T-cell (primary cell): ENCODE measurements at regions not wholly inside any gene's neighbourhood (a gene's known extent, or its start where the extent isn't known, plus 50 kb on each side); places are given as distances from the start of the nearest gene placed in this dataset.

Experiments used
- ATAC-seq, 4 experiments: fragments of 200-7000 bp in 3 of 4; fragments of 150-1000 bp in 1 of 4; cut with Tn5 transposase; replicated peaks in 1 of 4; 1 replicate in 3 of 4; 2 replicates in 1 of 4; pipeline ENCODE4 v1.10.0; 2021; ENCODE audit warnings: moderate library complexity in 3 of 4, mild to moderate bottlenecking in 2 of 4, moderate number of reproducible peaks in 1 of 4
- CTCF ChIA-PET, 2 donors: fragments of 300-600 bp; sonication (Branson Sonifier 250); formaldehyde crosslinking; loops; one replicate each; lab custom pipeline; 2022; ENCODE audit warnings: antibody characterized with exemption in 2 of 2; lab: Charles Lee
- POLR2A ChIA-PET, 2 donors: fragments of 300-600 bp; sonication (Branson Sonifier 250); formaldehyde crosslinking; loops; one replicate each; lab custom pipeline; 2022; ENCODE audit warnings: antibody characterized with exemption in 2 of 2; lab: Charles Lee
- DNase-seq, 35 experiments: peaks; one replicate each; pipeline versions ENCODE4 v3.0.0 to v3.0.0-alpha.2; 2013 to 2023
- H3K27ac ChIP-seq: one replicate; pipeline ENCODE4 v1.5.1; 2013; ENCODE audit warnings: low read length
- H3K27me3 ChIP-seq, 2 experiments: replicated peaks in 1 of 2; 1 replicate in 1 of 2; 2 replicates in 1 of 2; pipeline versions ENCODE4 v1.6.1 to v1.7.0; 2013; ENCODE audit warnings: low read length in 1 of 2, mixed read lengths in 1 of 2; ENCODE audit not compliant: control insufficient read depth in 2 of 2, insufficient read depth in 2 of 2; ENCODE audit errors: extremely low read depth in 1 of 2
- H3K36me3 ChIP-seq, 2 donors: 1 replicate in 1 of 2; 2 replicates in 1 of 2; pipeline versions ENCODE4 v1.6.1 to v1.7.0; 2013; ENCODE audit warnings: low read length in 1 of 2; ENCODE audit not compliant: control insufficient read depth in 2 of 2, insufficient read depth in 1 of 2; ENCODE audit errors: extremely low read depth in 1 of 2
- H3K4me1 ChIP-seq, 2 experiments: 1 replicate in 1 of 2; 2 replicates in 1 of 2; pipeline versions ENCODE4 v1.6.1 to v1.7.0; 2013; ENCODE audit warnings: low read length in 2 of 2, mixed read lengths in 1 of 2; ENCODE audit not compliant: insufficient read depth in 2 of 2, control insufficient read depth in 1 of 2; ENCODE audit errors: extremely low read depth in 1 of 2
- H3K4me3 ChIP-seq, 2 donors: 1 replicate in 1 of 2; 2 replicates in 1 of 2; pipeline versions ENCODE4 v1.5.1 to v1.7.0; 2013; ENCODE audit warnings: mild to moderate bottlenecking in 2 of 2, low read length in 1 of 2, moderate library complexity in 1 of 2; ENCODE audit not compliant: control insufficient read depth in 1 of 2; ENCODE audit errors: extremely low read depth in 1 of 2
- H3K9me3 ChIP-seq: 2 replicates; pipeline ENCODE4 v1.7.0; 2013
- H3K27ac Mint-ChIP-seq, 2 donors: one replicate each; pipeline ENCODE4 v1.8.0; 2020 to 2021; ENCODE audit warnings: mild to moderate bottlenecking in 2 of 2, mixed read lengths in 2 of 2
- H3K27me3 Mint-ChIP-seq, 2 donors: one replicate each; pipeline ENCODE4 v1.8.0; 2021 to 2022; ENCODE audit warnings: mixed read lengths in 2 of 2
- H3K36me3 Mint-ChIP-seq: one replicate; pipeline ENCODE4 v1.8.0; 2021; ENCODE audit warnings: mixed read lengths
- H3K4me1 Mint-ChIP-seq, 3 donors: one replicate each; pipeline ENCODE4 v1.8.0; 2020 to 2022; ENCODE audit warnings: mixed read lengths in 3 of 3, mild to moderate bottlenecking in 1 of 3
- H3K4me3 Mint-ChIP-seq, 3 donors: one replicate each; pipeline ENCODE4 v1.8.0; 2020 to 2022; ENCODE audit warnings: mild to moderate bottlenecking in 3 of 3, mixed read lengths in 3 of 3, moderate library complexity in 3 of 3
- H3K9me3 Mint-ChIP-seq, 3 donors: one replicate each; pipeline ENCODE4 v1.8.0; 2020 to 2022; ENCODE audit warnings: mixed read lengths in 3 of 3
- WGBS: methylation state at CpG from one replicate; pipeline ENCODE4 v1.1.5; 2013; ENCODE audit warnings: missing lambda C conversion rate; ENCODE audit not compliant: insufficient coverage; 5-methylcytosine and 5-hydroxymethylcytosine counted together

DNA sequence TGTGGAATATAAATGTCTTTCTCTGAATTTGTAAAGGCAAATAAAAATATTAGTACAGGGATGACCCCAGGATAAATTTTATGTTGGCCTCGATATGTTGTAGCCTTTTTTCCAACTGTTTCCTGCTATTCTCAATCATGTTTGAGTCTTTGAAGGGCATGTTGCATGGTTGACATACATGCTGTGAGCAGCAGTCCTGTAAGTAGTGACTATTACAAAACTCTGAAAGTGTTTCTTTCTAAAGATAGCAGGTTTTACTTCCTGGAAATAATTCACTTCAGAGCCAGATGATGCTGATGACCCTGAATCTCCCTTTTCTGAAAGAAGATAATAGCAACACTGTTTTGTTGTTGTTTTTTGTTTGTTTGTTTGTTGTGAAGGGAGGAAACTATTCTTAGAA, 393.0 kb upstream of the GNPDA2 start:
- no peaks in the 10 kb centered on the region for H3K4me1 ChIP-seq
- DNase-seq (no peak), ATAC-seq (no peak)
- H3K4me1 Mint-ChIP-seq, result no peaks in the 10 kb centered on the region
- WGBS, result no CpG with 5 or more reads among the region's 1 CpG
- no peaks in the 10 kb centered on the region for H3K27me3 ChIP-seq
- H3K36me3 Mint-ChIP-seq, result no peaks in the 10 kb centered on the region
- no peak overlapping the region for H3K27ac Mint-ChIP-seq
- H3K4me3 Mint-ChIP-seq, result no peak overlapping the region
- CTCF ChIA-PET, result no interaction called here
- POLR2A ChIA-PET, result interaction anchor here in 1 of 2 donors (0.6 kb wide), 1 partner anchor 691 kb away, joined by 3 read pairs; no protein-coding TSS in a partner anchor
- no peak overlapping the region for H3K4me3 ChIP-seq
- no peaks in the 10 kb centered on the region for H3K27me3 Mint-ChIP-seq
- peaks cover 0 to 16% (median 7%) of the 10 kb centered on the region in 3 donors for H3K9me3 Mint-ChIP-seq
- no peak overlapping the region for H3K27ac ChIP-seq
- H3K9me3 ChIP-seq, result no peaks in the 10 kb centered on the region
- H3K36me3 ChIP-seq, result no peaks in the 10 kb centered on the region

DNA sequence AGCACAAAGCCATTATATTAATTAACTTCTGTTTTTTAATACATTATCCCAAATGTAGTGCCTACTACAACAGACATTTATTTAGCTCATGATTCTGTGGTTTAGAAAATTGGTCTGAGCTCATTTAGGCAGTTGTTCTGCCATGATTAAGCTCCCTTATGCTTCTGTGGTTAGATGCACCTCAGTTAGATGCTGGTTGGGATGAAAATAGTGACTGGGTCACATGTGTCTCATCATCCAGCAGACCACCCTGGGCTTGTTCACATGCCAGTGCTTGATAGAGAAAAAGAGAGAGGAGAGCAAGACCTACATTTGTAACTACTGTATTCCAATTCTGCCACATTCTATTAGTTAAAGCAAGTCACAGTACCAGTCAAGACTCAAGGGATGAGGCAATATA, 376.4 kb upstream of the GNPDA2 start:
- Histone ChIP-seq H3K36me3 (no peaks in the 10 kb centered on the region), H3K4me1 (no peaks in the 10 kb centered on the region), H3K27ac (no peak overlapping the region), H3K9me3 (no peaks in the 10 kb centered on the region), H3K4me3 (no peak overlapping the region), H3K27me3 (no peaks in the 10 kb centered on the region)
- ChIA-PET CTCF (no interaction called here), POLR2A (no interaction called here)
- ATAC-seq, result no peak
- no peak overlapping the region for H3K4me3 Mint-ChIP-seq
- no peaks in the 10 kb centered on the region for H3K36me3 Mint-ChIP-seq
- no peak for DNase-seq
- H3K27ac Mint-ChIP-seq, result no peak overlapping the region
- no peaks in the 10 kb centered on the region for H3K4me1 Mint-ChIP-seq
- peaks cover 12 to 27% (median 16%) of the 10 kb centered on the region in 3 donors for H3K9me3 Mint-ChIP-seq
- no peaks in the 10 kb centered on the region for H3K27me3 Mint-ChIP-seq

DNA sequence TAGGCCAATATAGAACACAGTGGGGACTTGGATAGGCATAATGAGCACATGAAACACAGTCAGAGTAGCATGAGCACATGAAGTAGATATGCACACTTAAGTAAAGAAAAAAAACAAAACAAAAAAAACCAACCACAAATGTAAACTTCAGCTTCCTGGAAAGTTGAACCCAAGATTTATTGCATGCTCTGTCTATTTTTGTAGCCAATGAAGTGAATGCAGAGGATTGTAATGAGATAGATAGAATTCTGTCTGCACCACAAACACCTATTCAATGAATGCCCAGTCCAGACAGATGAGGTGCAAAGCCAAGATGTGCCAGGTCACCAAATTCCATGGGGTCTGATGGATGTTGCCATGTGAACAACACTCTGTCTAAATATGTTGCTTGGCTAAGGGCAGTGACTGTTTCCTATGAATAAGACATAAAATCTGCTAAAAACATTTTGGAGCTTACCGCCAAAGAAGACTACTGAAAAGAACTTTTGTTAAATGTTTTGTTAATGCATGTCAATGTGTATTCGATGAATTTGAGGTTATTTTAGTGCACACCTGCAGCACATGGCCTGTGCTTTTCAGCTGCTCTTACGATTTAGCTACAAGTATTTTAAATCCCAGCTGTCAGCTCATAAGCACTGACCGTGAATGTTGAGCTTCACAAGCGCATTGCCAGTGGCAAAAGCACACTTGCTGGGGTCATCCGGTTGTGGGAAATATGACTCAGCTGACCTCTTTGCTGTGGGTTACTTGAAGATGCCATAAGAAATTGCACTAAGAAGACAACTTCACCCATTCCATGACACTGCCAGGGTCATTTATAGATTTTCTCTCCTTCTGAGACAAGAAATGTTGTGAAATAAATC, 374.8 kb upstream of the GNPDA2 start:
- POLR2A ChIA-PET, result interaction anchor here in 1 of 2 donors (0.7 kb wide), 1 partner anchor 27 kb away, joined by 8 read pairs; no protein-coding TSS in a partner anchor
- H3K9me3 Mint-ChIP-seq, result peaks cover 11 to 19% (median 19%) of the 10 kb centered on the region in 3 donors
- no peaks in the 10 kb centered on the region for H3K27me3 ChIP-seq

DNA sequence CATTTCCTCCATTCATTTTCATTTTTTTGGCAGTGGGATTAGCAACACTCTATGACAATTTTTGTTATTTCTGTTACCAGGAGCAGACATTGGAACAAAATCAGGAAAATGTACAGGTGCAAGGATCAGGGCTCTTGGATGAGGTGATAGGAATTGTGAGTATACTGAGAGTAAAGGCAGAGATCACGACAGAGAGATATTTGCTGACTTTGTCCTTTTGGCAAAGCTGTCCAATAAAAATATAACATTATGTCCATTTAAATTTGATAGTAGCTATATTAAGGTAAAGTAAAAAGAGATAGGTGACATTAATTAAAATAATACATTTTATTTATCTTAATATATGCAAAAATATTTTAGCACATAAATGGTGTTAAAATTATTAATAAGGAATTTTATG, 373.1 kb upstream of the GNPDA2 start:
- no peaks in the 10 kb centered on the region for H3K4me1 ChIP-seq
- WGBS, result no CpG with 5 or more reads among the region's 1 CpG
- Mint-ChIP-seq H3K4me3 (no peak overlapping the region), H3K27me3 (no peaks in the 10 kb centered on the region), H3K4me1 (no peaks in the 10 kb centered on the region), H3K27ac (no peak overlapping the region), H3K9me3 (peaks cover 11 to 27% (median 26%) of the 10 kb centered on the region in 3 donors), H3K36me3 (no peaks in the 10 kb centered on the region)
- CTCF ChIA-PET, result no interaction called here
- H3K27ac ChIP-seq, result no peak overlapping the region
- POLR2A ChIA-PET, result no interaction called here
- no peaks in the 10 kb centered on the region for H3K9me3 ChIP-seq
- ATAC-seq (no peak), DNase-seq (no peak)
- H3K36me3 ChIP-seq, result no peaks in the 10 kb centered on the region
- no peak overlapping the region for H3K4me3 ChIP-seq
- no peaks in the 10 kb centered on the region for H3K27me3 ChIP-seq

More for the DNA sequence above, 374.8 kb upstream of the GNPDA2 start:
- Mint-ChIP-seq H3K27me3 (no peaks in the 10 kb centered on the region), H3K36me3 (no peaks in the 10 kb centered on the region), H3K4me1 (no peaks in the 10 kb centered on the region), H3K4me3 (no peak overlapping the region), H3K27ac (no peak overlapping the region)
- Histone ChIP-seq H3K27ac (no peak overlapping the region), H3K9me3 (no peaks in the 10 kb centered on the region), H3K36me3 (no peaks in the 10 kb centered on the region), H3K4me1 (no peaks in the 10 kb centered on the region), H3K4me3 (no peak overlapping the region)
- DNase-seq (no peak), ATAC-seq (no peak)
- CTCF ChIA-PET, result interaction anchor here in 1 of 2 donors (0.7 kb wide), 1 partner anchor 50 kb away, joined by 3 read pairs; no protein-coding TSS in a partner anchor
- 96% methylated on average over 6 of the region's 6 CpGs for WGBS

DNA sequence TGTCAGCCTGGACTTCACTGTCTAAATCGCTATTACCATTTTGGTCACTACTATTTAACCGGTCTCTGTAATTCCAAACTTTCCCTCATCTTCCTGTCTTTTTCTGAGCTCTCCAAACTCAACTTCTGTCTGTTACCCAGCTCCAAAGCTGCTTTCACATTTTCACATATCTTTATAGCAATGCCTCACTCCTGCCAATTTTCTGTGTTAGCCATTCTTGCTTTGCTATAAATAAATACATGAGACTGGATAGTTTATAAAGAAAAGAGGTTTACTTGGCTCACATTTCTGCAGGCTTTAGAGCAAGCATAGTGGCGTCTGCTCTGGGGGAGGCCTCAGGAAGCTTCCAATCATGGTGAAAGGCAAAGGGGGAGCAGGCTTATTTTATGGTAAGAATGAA, 368.3 kb upstream of the GNPDA2 start:
- Mint-ChIP-seq H3K4me1 (no peaks in the 10 kb centered on the region), H3K9me3 (peaks cover 9 to 33% (median 27%) of the 10 kb centered on the region in 3 donors), H3K36me3 (no peaks in the 10 kb centered on the region), H3K4me3 (no peak overlapping the region), H3K27ac (no peak overlapping the region), H3K27me3 (no peaks in the 10 kb centered on the region)
- Histone ChIP-seq H3K27me3 (no peaks in the 10 kb centered on the region), H3K4me3 (no peak overlapping the region), H3K36me3 (no peaks in the 10 kb centered on the region), H3K9me3 (no peaks in the 10 kb centered on the region), H3K27ac (no peak overlapping the region), H3K4me1 (no peaks in the 10 kb centered on the region)
- DNase-seq (no peak), ATAC-seq (no peak)
- ChIA-PET CTCF (no interaction called here), POLR2A (no interaction called here)
- 73% methylated on average over 3 of the region's 3 CpGs for WGBS

DNA sequence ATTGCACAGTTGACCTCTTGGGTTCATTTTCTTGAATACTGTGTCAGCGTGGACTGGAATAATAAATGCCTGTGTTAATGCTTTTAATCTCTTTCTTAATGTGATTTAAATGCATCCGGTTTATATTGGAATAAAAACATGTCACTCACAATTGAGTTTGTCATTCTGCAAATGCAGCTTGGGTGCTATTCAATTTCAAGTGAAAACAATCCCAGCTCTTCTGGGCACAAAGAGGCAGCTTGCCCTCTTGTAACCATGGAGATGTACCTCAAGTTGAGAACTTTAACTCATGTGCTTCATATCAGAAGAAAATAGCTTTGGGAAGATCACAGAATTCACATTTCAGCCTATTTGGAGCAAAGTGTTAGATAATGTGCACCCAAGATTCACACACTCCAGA, 355.7 kb upstream of the GNPDA2 start:
- no peaks in the 10 kb centered on the region for H3K36me3 Mint-ChIP-seq
- Histone ChIP-seq H3K4me3 (no peak overlapping the region), H3K36me3 (no peaks in the 10 kb centered on the region), H3K9me3 (peaks cover 2% of the 10 kb centered on the region), H3K27ac (no peak overlapping the region), H3K4me1 (no peaks in the 10 kb centered on the region), H3K27me3 (no peaks in the 10 kb centered on the region)
- H3K27me3 Mint-ChIP-seq, result no peaks in the 10 kb centered on the region
- peaks cover 17 to 33% (median 21%) of the 10 kb centered on the region in 3 donors for H3K9me3 Mint-ChIP-seq
- H3K27ac Mint-ChIP-seq, result no peak overlapping the region
- ATAC-seq, result no peak
- H3K4me1 Mint-ChIP-seq, result no peaks in the 10 kb centered on the region
- ChIA-PET POLR2A (interaction anchor here in 1 of 2 donors (0.5 kb wide), 1 partner anchor 86 kb away, joined by 3 read pairs; no protein-coding TSS in a partner anchor), CTCF (interaction anchor here in 1 of 2 donors (0.6 kb wide), 1 partner anchor 133 kb away, joined by 3 read pairs; no protein-coding TSS in a partner anchor)
- no peak overlapping the region for H3K4me3 Mint-ChIP-seq
- no peak for DNase-seq
- 100% methylated on average over 2 of the region's 2 CpGs for WGBS
